Fibroblast of lung (primary cell): ENCODE measurements at regions not wholly inside any gene's neighbourhood (a gene's known extent, or its start where the extent isn't known, plus 50 kb on each side); places are given as distances from the start of the nearest gene placed in this dataset.

ENCODE experiments used
- EZH2 ChIP-seq: IDR thresholded peaks from 2 replicates; pipeline ENCODE4 v1.5.1; 2012; ENCODE audit warnings: low read length, control low read depth, mild to moderate bottlenecking; ENCODE audit errors: missing control alignments
- TF ChIP-seq, protein P1 (sequence below), 2 donors: IDR thresholded peaks in 1 of 2; conservative IDR thresholded peaks in 1 of 2; 1 replicate in 1 of 2; 2 replicates in 1 of 2; pipeline ENCODE4 v1.5.1; 2011 to 2012; ENCODE audit warnings: low read length in 2 of 2, control low read depth in 1 of 2, inconsistent platforms in 1 of 2, low read depth in 1 of 2, mild to moderate bottlenecking in 1 of 2

DNA sequence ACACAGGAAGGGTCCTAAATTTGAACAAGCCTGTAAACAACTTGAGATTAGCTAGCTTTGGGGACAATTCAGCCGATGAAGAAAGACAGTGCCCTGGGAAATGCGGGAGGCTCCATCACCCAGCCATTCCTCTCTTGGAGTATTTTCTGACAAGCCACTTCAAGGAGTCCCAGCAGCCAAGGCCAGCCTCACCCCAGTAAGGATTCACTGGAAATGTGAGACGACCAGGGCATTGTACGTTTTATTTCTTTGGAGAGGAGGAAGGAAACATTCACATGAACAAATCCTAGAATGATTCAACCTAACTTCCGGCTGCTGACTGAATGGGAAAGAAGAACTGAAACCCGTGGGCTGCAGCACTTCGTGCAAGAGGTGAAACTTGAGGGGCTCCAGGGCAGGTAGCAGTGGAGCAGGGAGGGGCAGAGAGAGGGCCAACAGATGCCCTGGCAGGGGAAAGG lies 116.4 kb upstream of the ARHGEF3 start:
- TF ChIP-seq, protein P1, sequence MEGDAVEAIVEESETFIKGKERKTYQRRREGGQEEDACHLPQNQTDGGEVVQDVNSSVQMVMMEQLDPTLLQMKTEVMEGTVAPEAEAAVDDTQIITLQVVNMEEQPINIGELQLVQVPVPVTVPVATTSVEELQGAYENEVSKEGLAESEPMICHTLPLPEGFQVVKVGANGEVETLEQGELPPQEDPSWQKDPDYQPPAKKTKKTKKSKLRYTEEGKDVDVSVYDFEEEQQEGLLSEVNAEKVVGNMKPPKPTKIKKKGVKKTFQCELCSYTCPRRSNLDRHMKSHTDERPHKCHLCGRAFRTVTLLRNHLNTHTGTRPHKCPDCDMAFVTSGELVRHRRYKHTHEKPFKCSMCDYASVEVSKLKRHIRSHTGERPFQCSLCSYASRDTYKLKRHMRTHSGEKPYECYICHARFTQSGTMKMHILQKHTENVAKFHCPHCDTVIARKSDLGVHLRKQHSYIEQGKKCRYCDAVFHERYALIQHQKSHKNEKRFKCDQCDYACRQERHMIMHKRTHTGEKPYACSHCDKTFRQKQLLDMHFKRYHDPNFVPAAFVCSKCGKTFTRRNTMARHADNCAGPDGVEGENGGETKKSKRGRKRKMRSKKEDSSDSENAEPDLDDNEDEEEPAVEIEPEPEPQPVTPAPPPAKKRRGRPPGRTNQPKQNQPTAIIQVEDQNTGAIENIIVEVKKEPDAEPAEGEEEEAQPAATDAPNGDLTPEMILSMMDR (conservative IDR thresholded peaks at IDR 0.05 in 1 of 2, IDR thresholded peaks at IDR 0.05 in 1 of 2; ENCODE audit: low read depth in 1 of 2, low read length in 2 of 2): no peak
- TF ChIP-seq EZH2: no peak
